ENCODE measurements at regions not wholly inside any gene's neighbourhood (a gene's known extent, or its start where the extent isn't known, plus 50 kb on each side); places are given as distances from the start of the nearest gene placed in this dataset.

- no peaks in the 10 kb centered on the region for H3K9me3 Mint-ChIP-seq
- CTCF ChIA-PET, result no interaction called here
These were observed 298.0 kb upstream of the RBMS3 start for GRCh38 chr3:28982906-28983305.

GRCh38 chr3:28986922-28987321, 293.9 kb upstream of the RBMS3 start:
- ChIA-PET POLR2A (no interaction called here), CTCF (no interaction called here)
- H3K4me3 Mint-ChIP-seq, result no peak overlapping the region
- no peaks in the 10 kb centered on the region for H3K27me3 Mint-ChIP-seq
- H3K9me3 Mint-ChIP-seq, result no peaks in the 10 kb centered on the region
- H3K36me3 Mint-ChIP-seq (ENCODE audit: low read depth), result no peaks in the 10 kb centered on the region
- ATAC-seq (ENCODE audit: low read depth) (no peak), DNase-seq (no peak)
- intact Hi-C loops (cut with micrococcal nuclease), result no loop called here
- peaks cover 8% of the 10 kb centered on the region for H3K4me1 Mint-ChIP-seq
- no peak overlapping the region for H3K27ac Mint-ChIP-seq
- no peak for TF ChIP-seq CTCF (IDR thresholded peaks at IDR 0.05)

More at GRCh38 chr3:28982906-28983305, 298.0 kb upstream of the RBMS3 start:
- H3K36me3 Mint-ChIP-seq (ENCODE audit: low read depth), result no peaks in the 10 kb centered on the region
- POLR2A ChIA-PET, result no interaction called here
- DNase-seq (no peak), ATAC-seq (ENCODE audit: low read depth) (no peak)
- no peaks in the 10 kb centered on the region for H3K4me1 Mint-ChIP-seq
- H3K27ac Mint-ChIP-seq, result no peak overlapping the region
- H3K27me3 Mint-ChIP-seq, result no peaks in the 10 kb centered on the region
- TF ChIP-seq CTCF (IDR thresholded peaks at IDR 0.05), result no peak
- no peak overlapping the region for H3K4me3 Mint-ChIP-seq
- intact Hi-C loops (cut with micrococcal nuclease), result no loop called here

GRCh38 chr3:28989646-28990089, 291.2 kb upstream of the RBMS3 start:
- no peak for DNase-seq
- peak; percentile 58 for ATAC-seq (ENCODE audit: low read depth)
- Mint-ChIP-seq H3K9me3 (peaks cover 4% of the 10 kb centered on the region), H3K4me3 (no peak overlapping the region), H3K36me3 (ENCODE audit: low read depth) (no peaks in the 10 kb centered on the region), H3K27ac (peak overlapping the region; percentile 3), H3K4me1 (peaks cover 8% of the 10 kb centered on the region), H3K27me3 (no peaks in the 10 kb centered on the region)
- intact Hi-C loops (cut with micrococcal nuclease), result no loop called here
- POLR2A ChIA-PET, result no interaction called here
- CTCF ChIA-PET, result no interaction called here
- no peak for TF ChIP-seq CTCF (IDR thresholded peaks at IDR 0.05)

GRCh38 chr3:28994161-28994905, 286.5 kb upstream of the RBMS3 start:
- Mint-ChIP-seq H3K36me3 (ENCODE audit: low read depth) (no peaks in the 10 kb centered on the region), H3K9me3 (peaks cover 6% of the 10 kb centered on the region), H3K4me1 (peaks cover 8% of the 10 kb centered on the region), H3K27me3 (no peaks in the 10 kb centered on the region), H3K27ac (no peak overlapping the region), H3K4me3 (no peak overlapping the region)
- DNase-seq (no peak), ATAC-seq (ENCODE audit: low read depth) (no peak)
- POLR2A ChIA-PET, result no interaction called here
- TF ChIP-seq CTCF (IDR thresholded peaks at IDR 0.05), result no peak
- intact Hi-C loops (cut with micrococcal nuclease), result no loop called here
- CTCF ChIA-PET, result no interaction called here

GRCh38 chr3:29004885-29005599, 275.8 kb upstream of the RBMS3 start:
- intact Hi-C loops (cut with micrococcal nuclease), result no loop called here
- Mint-ChIP-seq H3K4me1 (no peaks in the 10 kb centered on the region), H3K9me3 (no peaks in the 10 kb centered on the region), H3K27ac (no peak overlapping the region), H3K27me3 (no peaks in the 10 kb centered on the region), H3K4me3 (no peak overlapping the region), H3K36me3 (ENCODE audit: low read depth) (no peaks in the 10 kb centered on the region)
- TF ChIP-seq CTCF (IDR thresholded peaks at IDR 0.05), result no peak
- DNase-seq (no peak), ATAC-seq (ENCODE audit: low read depth) (no peak)
- POLR2A ChIA-PET, result no interaction called here
- CTCF ChIA-PET, result no interaction called here
